ENCODE measurements at regions not wholly inside any gene's neighbourhood (a gene's known extent, or its start where the extent isn't known, plus 50 kb on each side); places are given as distances from the start of the nearest gene placed in this dataset.
A peak's percentile ranks its signal among the peaks of the same experiment; 100 is the strongest.
"Not testable (repeated sequence)": the region's sequence is repeated elsewhere in the genome, so short reads cannot be mapped to it uniquely, and the experiment has no call there.

DNA sequence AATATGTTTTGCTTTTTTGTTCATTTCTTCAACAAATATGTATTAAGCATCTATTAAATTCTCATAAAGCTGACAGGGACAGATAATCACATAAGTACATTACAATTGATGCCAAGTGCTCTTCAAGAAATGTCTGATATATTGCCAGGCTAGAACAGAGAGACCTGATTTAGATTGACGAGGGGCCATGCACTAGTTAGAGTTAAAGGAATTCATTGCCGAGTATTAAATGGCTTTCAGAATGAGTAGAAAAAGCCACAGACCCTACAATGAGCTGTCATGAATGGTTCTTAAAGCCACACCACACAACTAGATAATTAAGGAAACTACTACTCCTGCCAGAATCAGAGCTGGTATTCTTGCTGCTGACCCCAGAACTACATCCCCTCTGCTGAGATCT is 250.2 kb upstream of the MME start:
- H3K27ac Mint-ChIP-seq (ENCODE audit: unreplicated experiment) = no peak overlapping the region
- Histone ChIP-seq H3K4me1 (ENCODE audit: insufficient read depth, low read length) (no peaks in the 10 kb centered on the region), H3K27me3 (ENCODE audit: insufficient read depth, low read length) (no peaks in the 10 kb centered on the region), H3K9ac (ENCODE audit: low read length) (no peak overlapping the region), H3K79me2 (ENCODE audit: insufficient read depth, low read length) (no peaks in the 10 kb centered on the region), H3K4me3 (ENCODE audit: insufficient read depth, low read depth, low read length) (no peak overlapping the region), H3K9me3 (ENCODE audit: insufficient read depth, low read depth, low read length) (no peaks in the 10 kb centered on the region), H3K27ac (ENCODE audit: low read depth, low read length) (no peak overlapping the region), H2AFZ (ENCODE audit: low read depth, low read length) (no peak overlapping the region), H3K36me3 (ENCODE audit: insufficient read depth, low read length) (no peaks in the 10 kb centered on the region), H3K4me2 (ENCODE audit: low read length) (no peak overlapping the region), H4K20me1 (ENCODE audit: insufficient read depth, low read length) (no peaks in the 10 kb centered on the region)
- H3K9me3 Mint-ChIP-seq (ENCODE audit: unreplicated experiment) = peaks cover 5% of the 10 kb centered on the region
- H3K4me1 Mint-ChIP-seq (ENCODE audit: low read depth, unreplicated experiment) = no peaks in the 10 kb centered on the region
- FAIRE-seq (no peak), DNase-seq (ENCODE audit: low read depth) (no peak)
- H3K4me3 Mint-ChIP-seq (ENCODE audit: unreplicated experiment) = no peak overlapping the region
- no peaks in the 10 kb centered on the region for H3K27me3 Mint-ChIP-seq (ENCODE audit: low read depth, unreplicated experiment)
- H3K36me3 Mint-ChIP-seq (ENCODE audit: low read depth, unreplicated experiment) = peaks cover 2% of the 10 kb centered on the region
- TF ChIP-seq EZH2 (IDR thresholded peaks at IDR 0.05; ENCODE audit: insufficient read depth, low read length) = no peak
- TF ChIP-seq, protein P1, sequence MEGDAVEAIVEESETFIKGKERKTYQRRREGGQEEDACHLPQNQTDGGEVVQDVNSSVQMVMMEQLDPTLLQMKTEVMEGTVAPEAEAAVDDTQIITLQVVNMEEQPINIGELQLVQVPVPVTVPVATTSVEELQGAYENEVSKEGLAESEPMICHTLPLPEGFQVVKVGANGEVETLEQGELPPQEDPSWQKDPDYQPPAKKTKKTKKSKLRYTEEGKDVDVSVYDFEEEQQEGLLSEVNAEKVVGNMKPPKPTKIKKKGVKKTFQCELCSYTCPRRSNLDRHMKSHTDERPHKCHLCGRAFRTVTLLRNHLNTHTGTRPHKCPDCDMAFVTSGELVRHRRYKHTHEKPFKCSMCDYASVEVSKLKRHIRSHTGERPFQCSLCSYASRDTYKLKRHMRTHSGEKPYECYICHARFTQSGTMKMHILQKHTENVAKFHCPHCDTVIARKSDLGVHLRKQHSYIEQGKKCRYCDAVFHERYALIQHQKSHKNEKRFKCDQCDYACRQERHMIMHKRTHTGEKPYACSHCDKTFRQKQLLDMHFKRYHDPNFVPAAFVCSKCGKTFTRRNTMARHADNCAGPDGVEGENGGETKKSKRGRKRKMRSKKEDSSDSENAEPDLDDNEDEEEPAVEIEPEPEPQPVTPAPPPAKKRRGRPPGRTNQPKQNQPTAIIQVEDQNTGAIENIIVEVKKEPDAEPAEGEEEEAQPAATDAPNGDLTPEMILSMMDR (IDR thresholded peaks at IDR 0.05; ENCODE audit: insufficient read depth, low read depth, low read length) = no peak

DNA sequence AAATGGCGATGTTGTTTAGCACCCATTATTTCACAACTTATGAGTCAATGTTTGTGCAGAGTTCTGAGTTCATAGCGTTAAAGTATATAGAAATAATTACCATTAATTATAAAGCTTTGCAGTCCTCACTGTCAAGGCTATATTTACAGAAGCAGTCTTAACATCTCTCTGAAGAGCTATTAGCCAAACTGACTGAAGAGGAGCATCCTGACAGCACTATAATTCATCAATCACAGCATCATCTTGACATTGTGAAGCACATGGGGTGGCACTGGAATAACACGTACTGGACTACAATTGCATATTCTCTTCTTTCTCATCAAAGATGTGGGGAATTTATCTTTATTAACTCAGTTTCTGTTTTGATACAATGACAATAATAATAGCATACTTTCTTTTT is 260.6 kb upstream of the MME start:
- peaks cover 17% of the 10 kb centered on the region for H3K9me3 Mint-ChIP-seq (ENCODE audit: unreplicated experiment)
- H3K36me3 ChIP-seq (ENCODE audit: insufficient read depth, low read length) = no peaks in the 10 kb centered on the region
- H3K4me3 Mint-ChIP-seq (ENCODE audit: unreplicated experiment) = no peak overlapping the region
- no peak overlapping the region for H3K4me3 ChIP-seq (ENCODE audit: insufficient read depth, low read depth, low read length)
- no peak overlapping the region for H3K4me2 ChIP-seq (ENCODE audit: low read length)
- no peak overlapping the region for H2AFZ ChIP-seq (ENCODE audit: low read depth, low read length)
- H3K9ac ChIP-seq (ENCODE audit: low read length) = no peak overlapping the region
- H3K9me3 ChIP-seq (ENCODE audit: insufficient read depth, low read depth, low read length) = no peaks in the 10 kb centered on the region
- peaks cover 8% of the 10 kb centered on the region for H3K4me1 Mint-ChIP-seq (ENCODE audit: low read depth, unreplicated experiment)
- no peaks in the 10 kb centered on the region for H3K27me3 ChIP-seq (ENCODE audit: insufficient read depth, low read length)
- DNase-seq (ENCODE audit: low read depth) (no peak), FAIRE-seq (no peak)
- H3K27me3 Mint-ChIP-seq (ENCODE audit: low read depth, unreplicated experiment) = no peaks in the 10 kb centered on the region
- H3K27ac Mint-ChIP-seq (ENCODE audit: unreplicated experiment) = no peak overlapping the region
- H3K4me1 ChIP-seq (ENCODE audit: insufficient read depth, low read length) = no peaks in the 10 kb centered on the region
- H4K20me1 ChIP-seq (ENCODE audit: insufficient read depth, low read length) = no peaks in the 10 kb centered on the region
- H3K27ac ChIP-seq (ENCODE audit: low read depth, low read length) = no peak overlapping the region
- TF ChIP-seq, protein P1 (IDR thresholded peaks at IDR 0.05; ENCODE audit: insufficient read depth, low read depth, low read length) = no peak
- no peak for TF ChIP-seq EZH2 (IDR thresholded peaks at IDR 0.05; ENCODE audit: insufficient read depth, low read length)
- no peaks in the 10 kb centered on the region for H3K79me2 ChIP-seq (ENCODE audit: insufficient read depth, low read length)
- H3K36me3 Mint-ChIP-seq (ENCODE audit: low read depth, unreplicated experiment) = no peaks in the 10 kb centered on the region

DNA sequence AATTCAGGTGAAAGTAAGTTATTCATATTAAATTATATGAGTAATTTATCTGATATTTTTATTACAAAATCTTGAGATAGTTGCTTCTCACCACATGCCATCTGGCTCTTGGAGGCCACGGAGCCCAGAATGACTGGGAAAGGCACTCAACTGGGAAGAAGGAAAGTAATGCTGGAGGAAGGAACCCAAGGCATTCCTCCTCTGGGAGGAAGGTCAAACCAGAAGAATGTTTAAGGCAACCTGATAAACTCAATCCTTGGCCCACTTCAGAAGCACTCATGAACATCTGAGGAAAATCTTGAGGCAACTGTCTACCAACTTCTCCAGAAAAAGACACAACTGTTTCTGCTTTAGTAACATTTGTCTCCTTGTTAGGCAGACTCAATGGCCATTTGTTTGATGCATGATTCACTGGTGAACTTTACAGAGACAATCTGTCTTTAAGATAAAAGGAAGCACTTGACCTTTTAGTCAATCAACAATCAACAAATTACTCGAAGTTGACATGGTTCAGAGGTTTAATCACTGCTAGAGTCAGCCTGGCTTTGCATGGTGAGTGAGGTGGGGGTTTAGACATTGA is 261.4 kb upstream of the MME start:
- Histone ChIP-seq H3K4me2 (ENCODE audit: low read length) (no peak overlapping the region), H2AFZ (ENCODE audit: low read depth, low read length) (no peak overlapping the region), H3K4me3 (ENCODE audit: insufficient read depth, low read depth, low read length) (no peak overlapping the region), H3K27me3 (ENCODE audit: insufficient read depth, low read length) (no peaks in the 10 kb centered on the region), H3K9me3 (ENCODE audit: insufficient read depth, low read depth, low read length) (no peaks in the 10 kb centered on the region), H3K79me2 (ENCODE audit: insufficient read depth, low read length) (no peaks in the 10 kb centered on the region), H4K20me1 (ENCODE audit: insufficient read depth, low read length) (no peaks in the 10 kb centered on the region), H3K36me3 (ENCODE audit: insufficient read depth, low read length) (no peaks in the 10 kb centered on the region), H3K27ac (ENCODE audit: low read depth, low read length) (no peak overlapping the region), H3K4me1 (ENCODE audit: insufficient read depth, low read length) (no peaks in the 10 kb centered on the region), H3K9ac (ENCODE audit: low read length) (no peak overlapping the region)
- Mint-ChIP-seq H3K4me1 (ENCODE audit: low read depth, unreplicated experiment) (peaks cover 8% of the 10 kb centered on the region), H3K9me3 (ENCODE audit: unreplicated experiment) (peaks cover 13% of the 10 kb centered on the region), H3K27ac (ENCODE audit: unreplicated experiment) (peak overlapping the region; percentile 41), H3K27me3 (ENCODE audit: low read depth, unreplicated experiment) (no peaks in the 10 kb centered on the region), H3K36me3 (ENCODE audit: low read depth, unreplicated experiment) (no peaks in the 10 kb centered on the region), H3K4me3 (ENCODE audit: unreplicated experiment) (no peak overlapping the region)
- DNase-seq (ENCODE audit: low read depth) (peak; percentile 18), FAIRE-seq (no peak)
- no peak for TF ChIP-seq EZH2 (IDR thresholded peaks at IDR 0.05; ENCODE audit: insufficient read depth, low read length)
- TF ChIP-seq, protein P1 (IDR thresholded peaks at IDR 0.05; ENCODE audit: insufficient read depth, low read depth, low read length) = no peak

DNA sequence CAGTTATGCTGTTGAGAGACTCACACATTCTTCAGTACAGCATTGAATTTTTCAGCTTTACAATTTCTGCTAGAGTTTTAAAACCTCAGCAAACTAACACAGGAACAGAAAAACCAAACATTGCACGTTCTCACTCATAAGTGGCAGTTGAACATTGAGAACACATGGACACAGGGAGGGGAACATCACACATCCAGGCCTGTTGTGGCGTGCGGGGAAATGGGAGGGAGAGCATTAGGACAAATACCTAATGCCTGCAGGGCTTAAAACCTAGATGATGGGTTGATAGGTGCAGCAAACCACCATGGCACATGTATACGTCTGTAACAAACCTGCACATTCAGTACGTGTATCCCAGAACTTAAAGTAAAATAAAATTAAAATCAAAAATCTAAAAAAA is 270.1 kb upstream of the MME start:
- not testable (repeated sequence) for H3K4me2 ChIP-seq (ENCODE audit: low read length); H3K27ac Mint-ChIP-seq (ENCODE audit: unreplicated experiment); H3K79me2 ChIP-seq (ENCODE audit: insufficient read depth, low read length); H3K36me3 Mint-ChIP-seq (ENCODE audit: low read depth, unreplicated experiment); H3K27ac ChIP-seq (ENCODE audit: low read depth, low read length); DNase-seq (ENCODE audit: low read depth); H2AFZ ChIP-seq (ENCODE audit: low read depth, low read length); H3K27me3 Mint-ChIP-seq (ENCODE audit: low read depth, unreplicated experiment); FAIRE-seq; H4K20me1 ChIP-seq (ENCODE audit: insufficient read depth, low read length); H3K9ac ChIP-seq (ENCODE audit: low read length); H3K36me3 ChIP-seq (ENCODE audit: insufficient read depth, low read length); H3K4me3 ChIP-seq (ENCODE audit: insufficient read depth, low read depth, low read length); H3K27me3 ChIP-seq (ENCODE audit: insufficient read depth, low read length); H3K4me3 Mint-ChIP-seq (ENCODE audit: unreplicated experiment); H3K9me3 ChIP-seq (ENCODE audit: insufficient read depth, low read depth, low read length); H3K4me1 ChIP-seq (ENCODE audit: insufficient read depth, low read length); H3K4me1 Mint-ChIP-seq (ENCODE audit: low read depth, unreplicated experiment)
- peaks cover 17% of the 10 kb centered on the region for H3K9me3 Mint-ChIP-seq (ENCODE audit: unreplicated experiment)

Measured in astrocyte (in vitro differentiated cells and primary cell).